T47D (cell line): ENCODE measurements at regions not wholly inside any gene's neighbourhood (a gene's known extent, or its start where the extent isn't known, plus 50 kb on each side); places are given as distances from the start of the nearest gene placed in this dataset.
"Not testable (repeated sequence)": the region's sequence is repeated elsewhere in the genome, so short reads cannot be mapped to it uniquely, and the experiment has no call there.

Source experiments
- DNase-seq, 2 experiments: peaks; one replicate each; pipeline versions ENCODE4 v3.0.0 to v3.0.0-alpha.2; 2011 to 2012; ENCODE audit warnings: low read depth in 1 of 2, low spot score in 1 of 2
- JUND ChIP-seq: IDR thresholded peaks from 2 replicates; pipeline ENCODE4 v1.6.1; 2012; ENCODE audit warnings: low read depth
- in situ Hi-C: cut with HindIII; loops from 2 replicates; pipeline ENCODE4 v1.10.0; 2016; ENCODE audit warnings: low sequenced_read_pairs, low pct_unique_long_range_greater_than_20kb

DNA sequence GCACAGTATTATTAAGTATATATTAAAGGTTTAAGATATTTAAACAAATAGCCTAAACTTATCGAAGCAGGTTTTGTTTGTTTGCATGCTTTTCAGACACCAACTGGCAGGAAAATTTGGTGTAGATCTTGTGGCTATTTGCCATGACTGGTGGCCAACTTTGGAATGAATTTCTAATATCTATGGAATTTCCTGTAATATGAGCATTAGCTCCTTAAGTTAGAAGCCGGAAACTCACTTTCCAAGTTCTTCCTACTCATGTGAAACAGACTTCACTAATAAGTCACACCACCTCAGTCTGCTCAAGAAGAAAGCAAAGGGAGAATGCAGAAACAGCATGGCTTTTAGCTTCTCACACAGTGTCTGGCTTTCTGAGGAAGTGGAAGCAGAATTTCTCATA lies 563.9 kb downstream of the GRXCR1 start:
- DNase-seq = no peak
- in situ Hi-C loops = no loop called here
- TF ChIP-seq JUND = no peak

DNA sequence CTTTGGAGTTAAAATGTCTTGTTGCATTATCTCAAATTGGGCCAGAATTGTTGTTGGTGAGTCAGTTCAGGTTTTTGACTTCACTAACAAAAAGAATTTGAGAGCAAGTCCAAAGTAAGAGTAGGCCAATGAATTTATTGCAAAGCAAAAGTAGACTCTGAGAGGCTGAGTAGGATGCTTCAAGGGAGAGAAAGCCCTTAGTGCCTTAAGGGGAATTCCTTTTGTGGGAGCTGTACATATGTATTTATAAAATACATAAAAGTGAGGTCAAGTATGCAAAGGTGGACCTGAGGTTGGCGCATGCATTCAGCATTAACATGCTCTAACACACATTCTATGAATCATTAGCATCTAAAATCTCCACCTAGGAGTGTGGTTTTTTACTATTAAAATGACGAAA lies 565.4 kb downstream of the GRXCR1 start:
- in situ Hi-C loops = no loop called here
- peak in 1 of 2 experiments; percentile 58 for DNase-seq
- no peak for TF ChIP-seq JUND

DNA sequence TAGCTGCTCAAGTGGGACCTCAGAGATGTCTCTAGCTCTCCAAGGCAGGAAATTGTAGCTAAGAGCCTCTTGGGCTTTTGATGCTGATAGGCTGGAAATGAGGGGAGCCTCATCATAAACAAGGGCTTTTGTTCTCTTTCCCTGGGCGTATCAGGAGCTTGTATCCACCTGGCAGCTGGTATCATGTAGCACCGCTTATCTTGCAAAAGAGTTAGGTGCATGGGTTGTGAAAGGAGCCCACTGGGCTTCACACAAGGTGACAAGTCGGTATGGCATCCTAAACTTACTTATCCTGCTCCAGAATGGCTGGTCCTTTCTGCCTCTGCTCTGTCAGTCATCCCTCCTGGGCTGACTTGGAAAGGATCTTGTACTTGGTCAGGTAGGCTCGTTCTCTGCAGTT lies 565.8 kb downstream of the GRXCR1 start:
- in situ Hi-C loops = no loop called here
- no peak for TF ChIP-seq JUND
- peak in 1 of 2 experiments; percentile 5 for DNase-seq

DNA sequence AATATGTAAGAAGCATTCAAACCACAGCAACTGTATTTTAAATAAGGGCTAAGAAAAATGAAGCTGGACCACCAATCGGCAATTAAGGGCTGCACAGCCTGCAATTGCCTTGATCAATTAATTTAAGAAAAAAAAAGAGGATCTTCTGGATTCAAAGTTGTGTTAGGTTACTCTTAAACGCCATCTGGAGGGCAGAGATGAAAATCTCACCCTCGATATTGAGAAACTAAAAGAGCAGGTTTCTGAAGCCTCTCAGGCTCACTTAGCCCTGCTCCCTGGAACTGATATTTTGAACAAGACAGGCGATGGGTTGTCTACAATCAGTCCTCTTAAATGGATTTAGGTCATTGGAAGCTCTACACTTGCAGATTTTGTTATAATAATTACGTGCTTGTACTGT lies 579.4 kb downstream of the GRXCR1 start:
- peak in 1 of 2 experiments; percentile 39 for DNase-seq
- in situ Hi-C loops = no loop called here

DNA sequence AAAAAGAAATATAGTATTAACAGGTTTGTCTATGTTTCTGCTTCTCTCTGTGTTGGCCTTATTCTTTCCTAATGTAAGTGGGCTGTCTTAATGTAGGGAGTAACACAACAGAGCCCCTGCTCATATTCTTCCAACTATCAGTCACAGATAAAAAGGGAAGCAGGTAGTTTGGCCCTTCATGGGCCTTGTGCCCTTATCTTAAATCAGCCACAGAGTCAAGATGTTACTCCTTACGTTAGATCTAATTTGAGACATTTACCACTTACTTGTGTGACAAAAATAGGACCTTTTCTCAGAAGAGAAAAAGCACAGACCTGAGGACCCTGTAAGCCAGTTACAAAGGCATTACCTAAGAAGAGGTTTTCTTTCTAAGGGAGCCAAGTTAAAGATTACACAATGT lies 589.0 kb downstream of the GRXCR1 start:
- no peak for DNase-seq
- in situ Hi-C loops = no loop called here
- TF ChIP-seq JUND = no peak

More for the DNA sequence above, 579.4 kb downstream of the GRXCR1 start:
- TF ChIP-seq JUND = no peak

DNA sequence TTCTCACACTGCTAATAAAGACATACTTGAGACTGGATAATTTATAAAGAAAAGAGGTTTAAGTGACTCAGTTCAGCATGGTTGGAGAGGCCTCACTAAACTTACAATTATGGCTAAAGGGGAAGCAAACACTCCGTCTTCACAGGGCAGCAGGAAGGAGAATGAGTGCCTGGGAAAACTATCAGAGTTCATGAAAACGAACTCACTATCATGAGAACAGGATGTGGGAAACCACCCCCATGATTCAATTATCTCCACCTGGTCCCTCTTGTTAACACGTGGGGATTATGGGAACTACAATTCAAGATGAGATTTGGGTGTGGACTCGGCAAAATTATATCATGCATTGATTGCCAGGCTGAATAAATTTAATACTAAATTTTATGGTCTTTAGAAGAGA lies 592.7 kb downstream of the GRXCR1 start:
- no peak for TF ChIP-seq JUND
- no peak for DNase-seq
- in situ Hi-C loops = no loop called here

DNA sequence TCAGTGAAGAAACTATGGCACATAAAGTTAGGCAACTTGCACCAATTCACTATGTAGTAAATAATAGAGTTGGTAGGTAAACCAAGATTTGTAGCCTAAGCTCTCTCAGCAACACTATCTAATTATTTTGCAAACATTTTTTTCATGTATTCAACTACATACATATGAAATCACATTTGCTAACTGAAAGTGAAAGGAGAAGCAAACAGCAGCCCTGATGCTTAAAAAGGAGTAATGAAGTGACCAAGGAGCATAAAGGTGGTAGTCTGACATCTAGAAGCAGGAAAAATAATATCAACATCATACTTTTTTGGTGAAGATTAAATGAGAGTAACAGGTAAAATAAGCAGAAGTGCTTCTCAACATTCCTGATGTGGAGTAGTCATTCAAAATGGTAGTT lies 603.7 kb downstream of the GRXCR1 start:
- DNase-seq = no peak
- no peak for TF ChIP-seq JUND
- in situ Hi-C loops = no loop called here

DNA sequence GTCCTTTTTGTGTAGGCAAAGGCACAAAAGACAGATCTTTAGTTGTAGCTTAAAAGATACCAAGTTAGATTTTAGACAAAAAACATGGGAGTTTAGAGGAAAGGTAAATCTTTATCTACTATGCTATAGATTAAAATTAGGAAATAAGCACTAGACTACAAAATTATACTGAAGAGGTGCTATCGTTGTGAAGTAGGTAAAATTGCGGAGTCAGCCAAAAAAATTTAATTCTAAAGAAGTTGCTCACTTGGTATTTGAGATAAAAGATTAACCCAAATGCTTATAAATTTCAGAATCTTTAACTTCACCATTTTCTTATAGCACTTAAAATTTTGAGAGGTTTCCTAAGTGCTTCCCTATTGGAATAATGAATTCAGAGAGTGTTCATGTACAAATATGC lies 604.1 kb downstream of the GRXCR1 start:
- no peak for TF ChIP-seq JUND
- in situ Hi-C loops = no loop called here
- DNase-seq = no peak

DNA sequence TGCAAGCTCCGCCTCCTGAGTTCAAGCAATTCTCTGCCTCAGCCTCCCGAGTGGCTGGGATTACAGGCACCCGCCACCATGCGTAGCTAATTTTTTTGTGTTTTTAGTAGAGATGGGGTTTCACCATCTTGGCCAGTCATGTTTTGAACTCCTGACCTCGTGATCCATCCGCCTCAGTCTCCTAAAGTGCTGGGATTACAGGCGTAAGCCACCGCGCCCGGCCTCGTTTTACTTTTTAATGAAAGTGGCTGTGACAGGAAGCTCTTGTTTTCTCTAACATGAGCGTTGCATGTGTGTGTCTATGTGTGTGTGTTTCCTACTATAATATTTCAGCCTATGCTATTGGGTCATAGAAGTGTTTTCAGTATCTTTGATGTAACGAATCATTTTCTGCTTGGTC lies 613.3 kb downstream of the GRXCR1 start:
- in situ Hi-C loops = not testable (repeated sequence)

DNA sequence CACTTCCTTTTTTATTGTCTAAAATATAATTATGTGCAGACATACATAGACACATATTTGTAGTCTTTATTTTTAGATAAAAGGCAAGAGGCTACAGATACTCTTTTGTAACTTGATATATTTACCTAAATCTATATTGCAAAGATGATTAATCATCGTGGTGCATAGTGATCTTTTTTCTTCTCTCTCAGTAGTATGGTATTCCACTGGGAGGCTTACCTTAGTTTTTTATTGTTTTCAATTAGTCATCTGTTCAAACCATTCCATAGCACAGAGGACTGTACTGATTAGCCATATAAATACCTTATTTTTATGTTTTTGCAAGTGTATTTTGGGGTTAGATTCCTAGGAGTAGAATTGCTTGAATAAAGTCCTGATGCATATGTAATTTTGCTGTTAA lies 619.7 kb downstream of the GRXCR1 start:
- DNase-seq = no peak
- in situ Hi-C loops = no loop called here
- no peak for TF ChIP-seq JUND

More for the DNA sequence above, 613.3 kb downstream of the GRXCR1 start:
- not testable (repeated sequence) for DNase-seq

DNA sequence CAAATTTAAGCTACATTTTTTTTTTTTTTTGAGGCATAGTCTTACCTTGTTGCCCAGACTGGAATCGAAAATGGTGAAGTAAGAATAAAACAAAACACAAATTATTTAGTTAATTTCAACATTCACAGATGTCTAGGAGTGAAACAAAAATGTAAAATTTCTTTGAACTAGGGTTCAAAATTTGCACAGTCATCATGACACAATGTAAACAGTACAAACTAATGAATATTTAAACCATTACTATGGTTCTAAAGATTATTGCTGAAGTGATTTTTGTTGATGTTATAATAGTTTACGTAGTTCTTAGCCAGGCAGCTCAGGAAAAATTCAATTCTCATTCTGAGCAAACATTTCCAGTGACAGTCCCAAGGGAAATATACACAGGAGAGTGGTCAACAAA lies 633.1 kb downstream of the GRXCR1 start:
- no peak for DNase-seq
- in situ Hi-C loops = no loop called here
- no peak for TF ChIP-seq JUND

DNA sequence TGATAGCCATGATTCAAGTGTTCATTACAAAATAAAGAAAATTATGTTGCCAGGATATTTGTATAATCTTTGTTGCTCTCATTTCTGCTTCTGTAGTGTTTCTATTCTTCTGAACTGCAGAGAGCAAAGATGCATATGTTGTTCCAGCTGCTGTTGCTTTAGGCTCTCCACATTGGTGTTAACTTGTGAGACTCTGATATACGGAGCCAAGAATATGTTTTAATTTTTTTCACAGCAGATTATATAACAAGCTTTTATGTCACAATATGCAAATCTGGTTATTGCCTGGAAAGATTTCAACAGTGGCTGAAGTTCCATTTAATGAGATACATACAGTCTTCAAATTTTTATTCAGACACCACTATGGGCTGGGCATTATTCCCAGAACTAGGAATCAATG lies 655.0 kb downstream of the GRXCR1 start:
- TF ChIP-seq JUND = no peak
- no peak for DNase-seq
- in situ Hi-C loops = no loop called here

DNA sequence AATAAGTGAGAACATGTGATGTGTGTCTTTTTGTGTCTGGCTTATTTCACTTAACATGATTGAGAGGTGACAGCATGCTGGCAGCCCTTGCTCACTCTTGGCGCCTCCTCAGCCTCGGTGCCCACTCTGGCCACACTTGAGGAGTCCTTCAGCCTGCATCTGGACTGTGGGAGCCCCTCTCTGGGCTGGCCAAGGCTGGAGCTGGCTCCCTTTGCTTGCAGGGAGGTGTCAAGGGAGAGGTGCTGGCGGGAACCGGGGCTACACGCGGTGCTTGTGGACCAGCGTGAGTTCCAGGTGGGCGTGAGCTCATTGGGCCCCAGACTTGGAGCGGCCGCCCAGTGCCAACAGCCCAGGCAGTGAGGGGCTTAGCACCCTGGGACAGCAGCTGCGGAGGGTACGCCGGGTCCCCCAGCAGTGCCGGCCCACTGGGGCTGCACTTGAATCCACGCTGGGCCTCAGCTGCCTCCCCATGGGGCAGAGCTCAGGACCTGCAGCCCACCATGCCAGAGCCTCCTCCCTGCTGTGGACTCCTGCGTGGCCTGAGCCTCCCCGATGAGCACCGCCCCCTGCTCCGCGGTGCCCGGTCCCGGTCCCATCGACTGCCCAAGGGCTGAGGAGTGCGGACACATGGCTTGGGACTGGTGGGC lies 658.6 kb downstream of the GRXCR1 start:
- no peak for TF ChIP-seq JUND
- no peak for DNase-seq
- in situ Hi-C loops = no loop called here

DNA sequence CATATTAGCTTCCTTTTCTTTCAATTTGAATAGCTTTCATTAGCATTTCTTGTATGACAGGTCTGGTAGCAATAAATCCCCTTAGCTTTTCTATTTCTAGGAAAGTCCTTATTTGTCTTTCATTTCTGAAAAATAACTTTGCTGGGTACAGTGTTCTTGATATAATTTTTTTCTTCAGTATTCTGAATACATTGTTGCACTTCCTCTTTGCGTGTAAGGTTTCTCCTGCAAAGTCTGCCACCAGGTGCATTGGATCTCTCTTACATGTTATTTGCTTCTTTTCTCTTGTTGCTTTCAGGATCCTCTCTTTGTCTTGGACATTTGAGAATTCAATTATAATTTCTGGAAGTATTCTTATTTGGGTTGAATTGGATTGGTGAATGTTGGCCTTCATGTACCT lies 663.7 kb downstream of the GRXCR1 start:
- in situ Hi-C loops = no loop called here
- TF ChIP-seq JUND = no peak
- DNase-seq = no peak
